ENCODE measurements at regions not wholly inside any gene's neighbourhood (a gene's known extent, or its start where the extent isn't known, plus 50 kb on each side); places are given as distances from the start of the nearest gene placed in this dataset.
"Not testable (repeated sequence)": the region's sequence is repeated elsewhere in the genome, so short reads cannot be mapped to it uniquely, and the experiment has no call there.

DNA sequence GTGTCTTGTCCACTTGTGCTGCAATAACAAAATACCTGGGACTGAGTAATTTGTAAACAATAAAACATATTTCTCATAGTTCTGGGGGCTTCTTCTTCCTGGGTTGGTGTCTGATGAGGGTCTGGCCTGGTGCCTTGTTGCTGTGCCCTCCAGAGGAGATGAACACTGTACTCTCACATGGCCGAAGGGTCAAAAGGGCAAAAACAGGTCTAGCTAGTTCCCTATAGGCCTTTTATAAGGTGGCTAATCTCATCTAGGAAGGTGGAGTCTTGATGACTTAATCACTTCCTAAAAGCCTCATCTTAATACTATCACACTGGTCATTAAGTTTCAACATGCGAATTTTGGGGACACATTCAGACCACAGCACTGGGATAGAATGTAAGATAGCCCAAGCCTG, 228.4 kb downstream of the TLE3 start:
- Histone ChIP-seq H2AFZ (ENCODE audit: low read depth, low read length) (no peak overlapping the region), H3K4me3 (ENCODE audit: low read length) (no peak overlapping the region), H3K9me3 (ENCODE audit: low read length) (no peaks in the 10 kb centered on the region), H3K27me3 (ENCODE audit: insufficient read depth, low read length) (no peaks in the 10 kb centered on the region), H3K4me1 (ENCODE audit: insufficient read depth, low read length) (no peaks in the 10 kb centered on the region), H3K36me3 (ENCODE audit: insufficient read depth, low read length) (no peaks in the 10 kb centered on the region)

DNA sequence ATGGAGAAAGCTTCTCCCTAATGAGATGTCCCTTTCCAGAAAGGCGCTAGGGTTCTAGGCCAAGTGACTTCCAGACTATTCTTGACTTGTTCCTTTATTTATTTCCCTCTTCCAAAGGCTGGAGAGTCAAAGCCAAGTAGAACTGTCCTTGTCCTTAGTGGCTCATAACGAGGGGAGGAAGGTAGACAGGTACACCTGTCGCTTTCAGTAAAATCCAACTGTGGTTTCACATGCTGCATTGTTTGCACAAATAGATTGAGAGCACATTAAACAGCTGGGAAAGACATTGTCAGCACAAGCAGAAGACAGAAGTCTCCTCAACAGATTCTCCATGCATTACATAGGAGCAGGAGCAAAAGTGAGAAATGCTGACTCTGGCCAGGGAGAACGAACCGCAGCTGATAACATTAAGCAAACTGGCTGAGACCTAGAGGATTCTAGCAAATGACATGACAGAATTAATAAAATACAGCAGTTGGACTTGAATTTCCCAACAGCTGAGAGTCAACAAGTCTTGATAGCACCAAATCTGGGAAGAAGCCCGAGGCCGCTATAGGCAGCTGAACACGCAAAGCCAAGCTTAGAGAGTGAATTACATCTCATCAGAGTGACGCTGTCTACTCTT, 227.7 kb downstream of the TLE3 start:
- no peak overlapping the region for H2AFZ ChIP-seq (ENCODE audit: low read depth, low read length)
- no peaks in the 10 kb centered on the region for H3K36me3 ChIP-seq (ENCODE audit: insufficient read depth, low read length)
- H3K27me3 ChIP-seq (ENCODE audit: insufficient read depth, low read length), result no peaks in the 10 kb centered on the region
- peaks cover 1% of the 10 kb centered on the region for H3K9me3 ChIP-seq (ENCODE audit: low read length)
- no peak overlapping the region for H3K4me3 ChIP-seq (ENCODE audit: low read length)
- H3K4me1 ChIP-seq (ENCODE audit: insufficient read depth, low read length), result no peaks in the 10 kb centered on the region

- H3K4me3 ChIP-seq (ENCODE audit: low read length), result no peak overlapping the region
- H3K27me3 ChIP-seq (ENCODE audit: insufficient read depth, low read length), result peaks cover 3% of the 10 kb centered on the region
- H3K4me1 ChIP-seq (ENCODE audit: insufficient read depth, low read length), result no peaks in the 10 kb centered on the region
- no peaks in the 10 kb centered on the region for H3K36me3 ChIP-seq (ENCODE audit: insufficient read depth, low read length)
- no peak overlapping the region for H2AFZ ChIP-seq (ENCODE audit: low read depth, low read length)
- peaks cover 1% of the 10 kb centered on the region for H3K9me3 ChIP-seq (ENCODE audit: low read length)
Observed at GRCh38 chr15:69871511-69872134, 226.1 kb downstream of the TLE3 start.

DNA sequence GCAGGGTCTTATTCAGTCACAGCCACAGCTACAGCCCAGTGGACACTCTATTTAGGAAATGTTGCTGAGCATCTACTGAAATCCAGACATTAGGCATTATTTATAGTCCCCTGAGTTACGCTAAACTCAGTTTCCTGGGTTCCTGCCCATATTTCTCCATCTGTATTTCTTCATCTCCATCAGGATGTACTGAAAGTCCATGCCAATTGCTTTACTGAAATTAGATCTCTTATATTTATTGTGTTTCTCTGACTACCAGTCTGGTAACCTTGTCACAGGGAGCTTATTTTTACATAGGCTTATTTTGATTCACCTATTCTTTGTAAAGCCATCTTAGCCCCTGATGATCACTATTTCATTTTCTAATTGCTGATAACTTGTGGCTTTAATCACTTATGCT, 223.9 kb downstream of the TLE3 start:
- Histone ChIP-seq H3K27me3 (ENCODE audit: insufficient read depth, low read length) (peaks cover 17% of the 10 kb centered on the region), H3K9me3 (ENCODE audit: low read length) (peaks cover 1% of the 10 kb centered on the region), H3K4me1 (ENCODE audit: insufficient read depth, low read length) (no peaks in the 10 kb centered on the region), H3K4me3 (ENCODE audit: low read length) (no peak overlapping the region), H2AFZ (ENCODE audit: low read depth, low read length) (no peak overlapping the region), H3K36me3 (ENCODE audit: insufficient read depth, low read length) (no peaks in the 10 kb centered on the region)

DNA sequence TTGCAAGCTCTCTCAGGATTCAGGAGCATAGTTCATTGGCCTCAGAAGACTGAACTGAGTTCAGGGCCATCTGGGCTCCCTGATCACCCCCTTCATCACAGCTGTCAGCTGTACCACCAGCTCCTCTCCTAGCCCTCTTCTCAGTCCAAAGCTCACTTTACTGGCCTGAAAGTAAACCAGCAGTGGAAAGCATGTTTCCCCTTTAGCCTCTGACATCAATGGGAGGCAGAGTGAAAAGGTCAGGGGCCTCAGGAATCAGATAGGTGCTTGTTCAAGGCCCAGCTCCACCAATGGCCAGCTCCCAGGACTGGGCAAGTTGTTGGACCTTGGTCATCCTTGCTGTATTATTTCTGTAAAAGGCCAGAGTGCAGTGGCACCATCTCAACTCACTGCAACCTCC, 223.4 kb downstream of the TLE3 start:
- no peak overlapping the region for H3K4me3 ChIP-seq (ENCODE audit: low read length)
- H3K4me1 ChIP-seq (ENCODE audit: insufficient read depth, low read length), result no peaks in the 10 kb centered on the region
- peaks cover 17% of the 10 kb centered on the region for H3K27me3 ChIP-seq (ENCODE audit: insufficient read depth, low read length)
- no peaks in the 10 kb centered on the region for H3K36me3 ChIP-seq (ENCODE audit: insufficient read depth, low read length)
- H2AFZ ChIP-seq (ENCODE audit: low read depth, low read length), result no peak overlapping the region
- H3K9me3 ChIP-seq (ENCODE audit: low read length), result peaks cover 1% of the 10 kb centered on the region

- no peak overlapping the region for H3K4me3 ChIP-seq (ENCODE audit: low read length)
- H3K4me1 ChIP-seq (ENCODE audit: insufficient read depth, low read length), result no peaks in the 10 kb centered on the region
- H2AFZ ChIP-seq (ENCODE audit: low read depth, low read length), result no peak overlapping the region
- H3K9me3 ChIP-seq (ENCODE audit: low read length), result peaks cover 1% of the 10 kb centered on the region
- H3K36me3 ChIP-seq (ENCODE audit: insufficient read depth, low read length), result no peaks in the 10 kb centered on the region
- H3K27me3 ChIP-seq (ENCODE audit: insufficient read depth, low read length), result peaks cover 17% of the 10 kb centered on the region
Observed at GRCh38 chr15:69876064-69876940, 221.4 kb downstream of the TLE3 start.

DNA sequence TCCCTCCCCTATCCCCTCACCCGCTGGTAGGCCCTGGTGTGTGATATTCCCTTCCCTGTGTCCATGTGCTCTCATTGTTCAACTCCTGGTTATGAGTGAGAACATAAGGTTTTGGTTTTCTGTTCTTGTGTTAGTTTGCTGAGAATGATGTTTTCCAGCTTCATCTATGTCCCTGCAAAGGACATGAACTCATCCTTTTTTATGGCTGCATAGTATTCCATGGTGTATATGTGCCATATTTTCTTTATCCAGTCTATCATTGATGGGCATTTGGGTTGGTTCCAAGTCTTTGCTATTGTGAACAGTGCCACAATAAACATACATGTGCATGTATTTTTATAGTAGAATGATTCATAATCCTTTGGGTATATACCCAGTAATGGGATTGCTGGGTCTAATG, 217.8 kb downstream of the TLE3 start:
- not testable (repeated sequence) for H3K36me3 ChIP-seq (ENCODE audit: insufficient read depth, low read length); H3K4me3 ChIP-seq (ENCODE audit: low read length); H3K9me3 ChIP-seq (ENCODE audit: low read length); H2AFZ ChIP-seq (ENCODE audit: low read depth, low read length); H3K4me1 ChIP-seq (ENCODE audit: insufficient read depth, low read length)
- H3K27me3 ChIP-seq (ENCODE audit: insufficient read depth, low read length), result peaks cover 36% of the 10 kb centered on the region

DNA sequence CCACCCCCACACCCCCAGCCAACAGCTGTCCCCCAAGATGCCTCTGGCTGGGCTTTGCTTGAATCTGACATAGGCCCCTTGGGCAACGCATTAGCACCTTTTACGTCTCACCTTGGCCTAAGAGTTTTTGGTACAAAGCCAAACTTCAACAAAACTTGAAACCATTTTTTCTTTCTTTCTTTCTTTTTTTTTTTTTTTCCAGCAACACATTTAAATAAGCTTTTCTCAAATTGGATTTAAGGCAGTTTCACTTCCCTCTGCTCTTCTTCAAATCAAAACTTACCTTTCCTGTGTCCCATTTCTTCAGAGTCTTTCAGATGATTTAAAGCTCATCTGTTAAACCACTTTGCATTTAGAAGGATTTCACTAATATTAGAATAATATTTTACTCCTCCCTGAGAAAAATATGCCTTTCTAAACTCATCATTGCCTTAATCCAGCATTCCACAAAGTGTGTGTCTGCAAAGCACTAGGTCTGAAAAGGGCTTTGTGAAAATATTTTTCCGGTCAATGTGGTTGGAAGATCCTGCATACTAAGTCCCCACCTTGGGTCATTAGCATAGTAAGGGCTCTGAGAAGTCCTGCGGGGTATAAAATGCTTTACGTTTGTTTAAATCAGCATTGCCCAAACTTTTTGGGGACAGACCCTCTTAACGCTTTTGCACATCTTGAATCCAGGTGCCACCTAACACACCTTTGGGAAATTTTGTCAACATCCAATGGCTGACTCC, 217.0 kb downstream of the TLE3 start:
- Histone ChIP-seq H3K27me3 (ENCODE audit: insufficient read depth, low read length) (peaks cover 36% of the 10 kb centered on the region), H3K4me3 (ENCODE audit: low read length) (no peak overlapping the region), H2AFZ (ENCODE audit: low read depth, low read length) (no peak overlapping the region), H3K36me3 (ENCODE audit: insufficient read depth, low read length) (no peaks in the 10 kb centered on the region), H3K9me3 (ENCODE audit: low read length) (no peaks in the 10 kb centered on the region), H3K4me1 (ENCODE audit: insufficient read depth, low read length) (peaks cover 8% of the 10 kb centered on the region)

DNA sequence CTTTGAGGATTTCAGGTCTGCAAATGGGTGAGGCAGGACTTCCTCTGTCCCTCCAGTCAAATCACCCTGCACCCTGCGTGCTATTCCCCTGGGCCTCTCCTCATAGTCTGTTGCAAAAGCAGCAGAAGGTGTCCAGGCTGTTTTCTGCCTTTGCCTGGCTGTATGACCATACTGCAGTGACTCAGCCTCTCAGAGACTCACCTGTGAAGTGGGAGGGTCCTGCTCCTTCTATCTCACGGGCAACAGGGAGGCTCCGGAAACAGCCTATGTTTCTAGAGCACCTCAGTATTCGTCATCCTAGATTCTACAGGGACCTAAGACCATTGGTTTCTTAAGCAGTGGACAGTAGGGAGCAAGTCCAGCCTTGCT, 216.4 kb downstream of the TLE3 start:
- H3K27me3 ChIP-seq (ENCODE audit: insufficient read depth, low read length), result peaks cover 38% of the 10 kb centered on the region
- peaks cover 14% of the 10 kb centered on the region for H3K4me1 ChIP-seq (ENCODE audit: insufficient read depth, low read length)
- H3K9me3 ChIP-seq (ENCODE audit: low read length), result no peaks in the 10 kb centered on the region

GRCh38 chr15:69881766-69882165, 216.0 kb downstream of the TLE3 start:
- H3K27me3 ChIP-seq (ENCODE audit: insufficient read depth, low read length), result peaks cover 34% of the 10 kb centered on the region
- H3K36me3 ChIP-seq (ENCODE audit: insufficient read depth, low read length), result no peaks in the 10 kb centered on the region
- H2AFZ ChIP-seq (ENCODE audit: low read depth, low read length), result no peak overlapping the region
- peaks cover 17% of the 10 kb centered on the region for H3K4me1 ChIP-seq (ENCODE audit: insufficient read depth, low read length)
- H3K9me3 ChIP-seq (ENCODE audit: low read length), result no peaks in the 10 kb centered on the region
- no peak overlapping the region for H3K4me3 ChIP-seq (ENCODE audit: low read length)

More for the DNA sequence above, 216.4 kb downstream of the TLE3 start:
- H3K36me3 ChIP-seq (ENCODE audit: insufficient read depth, low read length), result no peaks in the 10 kb centered on the region
- H2AFZ ChIP-seq (ENCODE audit: low read depth, low read length), result no peak overlapping the region
- H3K4me3 ChIP-seq (ENCODE audit: low read length), result no peak overlapping the region

- no peak overlapping the region for H2AFZ ChIP-seq (ENCODE audit: low read depth, low read length)
- peaks cover 2% of the 10 kb centered on the region for H3K9me3 ChIP-seq (ENCODE audit: low read length)
- H3K27me3 ChIP-seq (ENCODE audit: insufficient read depth, low read length), result peaks cover 32% of the 10 kb centered on the region
- H3K4me3 ChIP-seq (ENCODE audit: low read length), result no peak overlapping the region
- peaks cover 17% of the 10 kb centered on the region for H3K4me1 ChIP-seq (ENCODE audit: insufficient read depth, low read length)
- H3K36me3 ChIP-seq (ENCODE audit: insufficient read depth, low read length), result no peaks in the 10 kb centered on the region
Observed at GRCh38 chr15:69883306-69883705, 214.4 kb downstream of the TLE3 start.

GRCh38 chr15:69885173-69885955, 212.4 kb downstream of the TLE3 start:
- no peaks in the 10 kb centered on the region for H3K36me3 ChIP-seq (ENCODE audit: insufficient read depth, low read length)
- peaks cover 43% of the 10 kb centered on the region for H3K27me3 ChIP-seq (ENCODE audit: insufficient read depth, low read length)
- no peak overlapping the region for H3K4me3 ChIP-seq (ENCODE audit: low read length)
- peaks cover 19% of the 10 kb centered on the region for H3K4me1 ChIP-seq (ENCODE audit: insufficient read depth, low read length)
- peaks cover 6% of the 10 kb centered on the region for H3K9me3 ChIP-seq (ENCODE audit: low read length)
- no peak overlapping the region for H2AFZ ChIP-seq (ENCODE audit: low read depth, low read length)

Measured in neuron (in vitro differentiated cells).